H1 (cell line): ENCODE measurements at regions not wholly inside any gene's neighbourhood (a gene's known extent, or its start where the extent isn't known, plus 50 kb on each side); places are given as distances from the start of the nearest gene placed in this dataset.

ENCODE experiments used
- CTCF ChIA-PET: fragments of 300-600 bp; sonication (Branson Sonifier 250); formaldehyde crosslinking; loops from one replicate; lab custom pipeline; 2021; ENCODE audit not compliant: partially characterized antibody; lab: Charles Lee
- POLR2A ChIA-PET: fragments of 300-600 bp; sonication (Branson Sonifier 250); formaldehyde crosslinking; loops from one replicate; lab custom pipeline; 2021; ENCODE audit warnings: inconsistent platforms; ENCODE audit not compliant: partially characterized antibody; lab: Charles Lee
- DNase-seq, 2 experiments: peaks; one replicate each; pipeline versions ENCODE4 v3.0.0 to v3.0.0-alpha.2; 2010 to 2022; ENCODE audit warnings: low spot score in 2 of 2, low read depth in 1 of 2, mixed read lengths in 1 of 2
- FAIRE-seq: peaks from 2 replicates; lab custom pipeline; 2011; peaks lifted over from hg19 to GRCh38; lab: Jason Lieb, UNC
- H2AFZ ChIP-seq: 2 replicates; pipeline ENCODE4 v1.8.1; 2012; ENCODE audit warnings: low read length, inconsistent platforms
- H2AK5ac ChIP-seq: 2 replicates; pipeline ENCODE4 v1.6.1; 2013; ENCODE audit warnings: low read depth, low read length
- H2BK120ac ChIP-seq: replicated peaks from 2 replicates; pipeline ENCODE3; 2013; ENCODE audit warnings: low read depth, low read length, inconsistent platforms
- H2BK12ac ChIP-seq: 2 replicates; pipeline ENCODE4 v1.6.1; 2013; ENCODE audit warnings: low read depth, low read length
- H2BK15ac ChIP-seq: 2 replicates; pipeline ENCODE4 v1.6.1; 2013; ENCODE audit warnings: low read length
- H2BK20ac ChIP-seq: 2 replicates; pipeline ENCODE4 v1.6.1; 2013; ENCODE audit warnings: low read length
- H2BK5ac ChIP-seq: 2 replicates; pipeline ENCODE4 v1.6.1; 2013; ENCODE audit warnings: low read depth, low read length
- H3K14ac ChIP-seq: 2 replicates; pipeline ENCODE4 v1.6.1; 2013; ENCODE audit warnings: inconsistent platforms; ENCODE audit not compliant: insufficient read length
- H3K18ac ChIP-seq: 2 replicates; pipeline ENCODE4 v1.6.1; 2013; ENCODE audit warnings: low read length; ENCODE audit errors: extremely low read depth
- H3K23ac ChIP-seq: 2 replicates; pipeline ENCODE4 v1.6.1; 2013; ENCODE audit warnings: inconsistent platforms; ENCODE audit not compliant: insufficient read length
- H3K23me2 ChIP-seq: 2 replicates; pipeline ENCODE4 v1.6.1; 2013; ENCODE audit warnings: low read depth, low read length
- H3K27ac ChIP-seq: 2 replicates; pipeline ENCODE4 v1.6.1; 2011; ENCODE audit warnings: low read depth, low read length, inconsistent platforms
- H3K27me3 ChIP-seq, 4 experiments: replicated peaks in 1 of 4; 1 replicate in 1 of 4; 2 replicates in 3 of 4; pipeline versions ENCODE4 v1.6.1 to v1.8.1; 2011 to 2013; ENCODE audit warnings: low read length in 3 of 4, mild to moderate bottlenecking in 3 of 4, inconsistent platforms in 2 of 4, mixed read lengths in 2 of 4, moderate library complexity in 1 of 4; ENCODE audit not compliant: control insufficient read depth in 3 of 4, insufficient read depth in 3 of 4; ENCODE audit errors: extremely low read depth in 1 of 4
- H3K36me3 ChIP-seq, 4 experiments: 2 replicates each; pipeline versions ENCODE4 v1.6.1 to v1.8.1; 2011 to 2013; ENCODE audit warnings: mild to moderate bottlenecking in 4 of 4, low read length in 3 of 4, moderate library complexity in 2 of 4, control low read depth in 1 of 4, inconsistent platforms in 1 of 4; ENCODE audit not compliant: insufficient read depth in 4 of 4, control insufficient read depth in 2 of 4
- H3K4ac ChIP-seq: replicated peaks from 2 replicates; pipeline ENCODE3; 2013; ENCODE audit warnings: low read length, low read depth, mixed read lengths, inconsistent platforms; ENCODE audit not compliant: insufficient read length
- H3K4me1 ChIP-seq, 4 experiments: replicated peaks in 1 of 4; 1 replicate in 1 of 4; 2 replicates in 3 of 4; pipeline versions ENCODE4 v1.6.1 to v1.8.1; 2011 to 2013; ENCODE audit warnings: low read length in 3 of 4, inconsistent platforms in 2 of 4, mixed read lengths in 1 of 4; ENCODE audit not compliant: insufficient read depth in 4 of 4, control insufficient read depth in 3 of 4
- H3K4me2 ChIP-seq, 2 experiments: 2 replicates each; pipeline versions ENCODE4 v1.6.1 to v1.8.1; 2011 to 2013; ENCODE audit warnings: low read depth in 2 of 2, low read length in 2 of 2, control low read depth in 1 of 2, inconsistent platforms in 1 of 2, mild to moderate bottlenecking in 1 of 2; ENCODE audit not compliant: insufficient read depth in 1 of 2
- H3K4me3 ChIP-seq, 4 experiments: fragments of 200-600, 300-600 bp in 1 of 4; sonication (generic), shearing (Covaris generic), sonication (Bioruptor Twin) in 1 of 4; 2 replicates each; pipeline versions ENCODE4 v1.5.1 to v1.8.1; 2011 to 2016; ENCODE audit warnings: low read length in 4 of 4, low read depth in 3 of 4, control low read depth in 2 of 4, inconsistent platforms in 2 of 4, mild to moderate bottlenecking in 2 of 4, mixed read lengths in 1 of 4, moderate library complexity in 1 of 4; ENCODE audit not compliant: insufficient read depth in 2 of 4; ENCODE audit errors: extremely low read depth in 1 of 4
- H3K56ac ChIP-seq: replicated peaks from 2 replicates; pipeline ENCODE3; 2013; ENCODE audit warnings: low read depth, mild to moderate bottlenecking, mixed read lengths, low read length, inconsistent platforms; ENCODE audit not compliant: insufficient read length
- H3K79me1 ChIP-seq: 2 replicates; pipeline ENCODE4 v1.6.1; 2013; ENCODE audit warnings: low read depth, low read length, control low read depth
- H3K79me2 ChIP-seq, 2 experiments: 2 replicates each; pipeline versions ENCODE4 v1.6.1 to v1.8.1; 2012 to 2013; ENCODE audit warnings: low read length in 2 of 2, mild to moderate bottlenecking in 2 of 2, inconsistent platforms in 1 of 2; ENCODE audit not compliant: insufficient read depth in 2 of 2, control insufficient read depth in 1 of 2
- H3K9ac ChIP-seq, 4 experiments: replicated peaks in 1 of 4; 1 replicate in 1 of 4; 2 replicates in 3 of 4; pipeline versions ENCODE4 v1.6.1 to v1.8.1; 2011 to 2013; ENCODE audit warnings: low read depth in 3 of 4, low read length in 3 of 4, control low read depth in 2 of 4, mild to moderate bottlenecking in 2 of 4, moderate library complexity in 2 of 4, inconsistent platforms in 1 of 4; ENCODE audit errors: extremely low read depth in 1 of 4
- H3K9me3 ChIP-seq, 2 experiments: 2 replicates each; pipeline versions ENCODE4 v1.6.1 to v1.8.1; 2012 to 2013; ENCODE audit warnings: mild to moderate bottlenecking in 2 of 2, moderate library complexity in 2 of 2, control low read depth in 1 of 2, inconsistent platforms in 1 of 2, low read depth in 1 of 2, low read length in 1 of 2, mixed read lengths in 1 of 2; ENCODE audit not compliant: insufficient read depth in 2 of 2
- H4K20me1 ChIP-seq, 2 experiments: replicated peaks in 1 of 2; 2 replicates each; pipeline versions ENCODE3 to v1.8.1; 2011 to 2013; ENCODE audit warnings: inconsistent platforms in 2 of 2, low read length in 2 of 2, mild to moderate bottlenecking in 1 of 2; ENCODE audit not compliant: insufficient read depth in 2 of 2, control insufficient read depth in 1 of 2
- H4K5ac ChIP-seq: 2 replicates; pipeline ENCODE4 v1.6.1; 2013; ENCODE audit warnings: low read length, low read depth, mixed read lengths, inconsistent platforms; ENCODE audit not compliant: insufficient read length
- H4K8ac ChIP-seq: 2 replicates; pipeline ENCODE4 v1.8.0; 2013; ENCODE audit warnings: mild to moderate bottlenecking, moderate library complexity, low read length, inconsistent platforms; ENCODE audit not compliant: insufficient read depth; ENCODE audit errors: extremely low read depth
- H4K91ac ChIP-seq: replicated peaks from 2 replicates; pipeline ENCODE3; 2013; ENCODE audit warnings: low read length, mixed read lengths, inconsistent platforms; ENCODE audit not compliant: insufficient read length
- CBX5 ChIP-seq: fragments of 300-800, 300-1000 bp; sonication (generic); IDR thresholded peaks from 2 replicates; pipeline ENCODE4 v1.7.1; 2016; ENCODE audit warnings: antibody characterized with exemption, low read length, low read depth
- CBX8 ChIP-seq: fragments of 300-800, 300-1000 bp; sonication (generic); IDR thresholded peaks from 2 replicates; pipeline ENCODE4 v1.7.1; 2016; ENCODE audit warnings: low read depth, low read length, borderline replicate concordance
- SAP30 ChIP-seq: fragments of 300-600 bp; sonication (generic); IDR thresholded peaks from 2 replicates; pipeline ENCODE4 v1.7.1; 2012; ENCODE audit warnings: low read length, moderate library complexity, mild to moderate bottlenecking, inconsistent platforms; ENCODE audit not compliant: insufficient read depth, insufficient replicate concordance
- SIN3A ChIP-seq, 2 experiments: IDR thresholded peaks in 1 of 2; conservative IDR thresholded peaks in 1 of 2; 2 replicates each; pipeline ENCODE4 v1.6.1; 2011 to 2012; ENCODE audit warnings: low read length in 2 of 2, improper control_type of control experiment in 1 of 2, low read depth in 1 of 2, mild to moderate bottlenecking in 1 of 2
- SUZ12 ChIP-seq: fragments of 200-600 bp; sonication (generic); IDR thresholded peaks from 2 replicates; pipeline ENCODE4 v1.6.1; 2012; ENCODE audit warnings: mild to moderate bottlenecking, inconsistent platforms, low read length, moderate library complexity, mixed read lengths

GRCh38 chr3:161745741-161746140 is 249.1 kb downstream of the OTOL1 start:
- CTCF ChIA-PET: interaction anchor here (0.6 kb wide), 3 partner anchors 89 to 145 kb away, joined by 3 to 4 read pairs (median 3); no protein-coding TSS in a partner anchor
- Histone ChIP-seq H3K23ac (no peak overlapping the region), H2BK20ac (no peak overlapping the region), H4K8ac (no peak overlapping the region), H3K36me3 (no peaks in the 10 kb centered on the region), H2BK120ac (no peak overlapping the region), H3K9me3 (no peaks in the 10 kb centered on the region), H3K14ac (no peak overlapping the region), H3K4me1 (no peaks in the 10 kb centered on the region), H2BK12ac (no peak overlapping the region), H3K27me3 (no peaks in the 10 kb centered on the region), H2AFZ (no peak overlapping the region), H3K27ac (no peak overlapping the region), H3K79me2 (no peaks in the 10 kb centered on the region), H3K79me1 (no peaks in the 10 kb centered on the region), H3K18ac (no peak overlapping the region), H4K20me1 (no peaks in the 10 kb centered on the region), H3K23me2 (no peaks in the 10 kb centered on the region), H4K91ac (no peak overlapping the region), H2AK5ac (no peak overlapping the region), H3K56ac (no peak overlapping the region), H3K4me2 (no peak overlapping the region), H2BK15ac (no peak overlapping the region), H3K4me3 (no peak overlapping the region), H2BK5ac (no peak overlapping the region), H3K9ac (no peak overlapping the region), H4K5ac (no peak overlapping the region), H3K4ac (no peak overlapping the region)
- DNase-seq (no peak), FAIRE-seq (no peak)
- POLR2A ChIA-PET: no interaction called here
- no peak for TF ChIP-seq CBX8
- no peak for TF ChIP-seq SIN3A (conservative IDR thresholded peaks at IDR 0.05 in 1 of 2, IDR thresholded peaks at IDR 0.05 in 1 of 2; ENCODE audit: low read depth in 1 of 2, low read length in 2 of 2)
- no peak for TF ChIP-seq SUZ12
- no peak for TF ChIP-seq SAP30
- no peak for TF ChIP-seq CBX5
